Transverse colon (tissue), 3 donors: ENCODE measurements at regions not wholly inside any gene's neighbourhood (a gene's known extent, or its start where the extent isn't known, plus 50 kb on each side); places are given as distances from the start of the nearest gene placed in this dataset.

Experiments used
- EP300 ChIP-seq: sonication (generic); formaldehyde crosslinking; IDR thresholded peaks from one replicate; pipeline ENCODE4 v1.6.1; 2017; ENCODE audit warnings: antibody characterized with exemption, low read depth
- POLR2A ChIP-seq: fragments of 450-650 bp; IDR thresholded peaks from one replicate; pipeline ENCODE4 v1.6.1; 2016; ENCODE audit warnings: antibody characterized with exemption, mild to moderate bottlenecking, moderate library complexity
- POLR2AphosphoS5 ChIP-seq, 3 donors: sonication (generic); formaldehyde crosslinking; IDR thresholded peaks; one replicate each; pipeline ENCODE4 v1.6.1; 2016; ENCODE audit warnings: antibody characterized with exemption in 3 of 3

DNA sequence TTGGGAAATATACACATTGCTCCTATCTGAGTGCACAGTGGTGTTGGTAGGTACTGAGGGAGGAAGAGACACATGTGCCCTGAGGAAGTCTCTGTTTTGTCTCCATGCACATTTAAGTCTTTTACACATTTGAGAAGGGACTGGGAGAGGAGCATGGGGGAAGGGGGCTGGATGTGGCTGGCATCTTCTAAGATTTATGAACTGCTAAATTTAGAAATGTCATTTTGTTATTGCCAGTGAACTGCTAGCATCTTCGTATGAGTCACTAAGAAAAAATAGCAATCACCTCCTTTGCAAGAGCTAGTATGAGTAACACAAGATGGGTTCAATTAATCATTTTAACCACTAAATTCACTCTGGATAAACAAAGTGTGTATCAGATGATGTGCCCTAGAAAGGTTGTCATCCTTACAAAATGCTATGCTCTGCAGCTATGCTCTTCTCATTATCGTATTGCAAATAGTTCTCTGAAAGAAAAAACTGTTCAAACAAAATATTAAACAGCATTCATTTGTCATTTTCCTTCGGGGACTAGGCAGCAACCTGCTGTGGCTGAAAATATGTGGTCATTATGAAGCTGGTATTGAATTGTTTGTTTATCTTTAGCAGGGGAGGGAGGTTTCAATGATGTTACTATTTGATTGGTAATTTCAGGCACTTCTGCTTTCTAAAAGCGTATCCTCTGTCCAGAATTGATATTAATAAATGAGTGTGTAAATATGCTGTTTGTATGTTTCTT lies 236.5 kb downstream of the DMRTA1 start:
- no peak for TF ChIP-seq POLR2A
- no peak for TF ChIP-seq EP300
- peak in 2 of 3 donors; percentile 33 to 47 for TF ChIP-seq POLR2AphosphoS5 (IDR thresholded peaks at IDR 0.05)
